ENCODE measurements at regions not wholly inside any gene's neighbourhood (a gene's known extent, or its start where the extent isn't known, plus 50 kb on each side); places are given as distances from the start of the nearest gene placed in this dataset.

GRCh38 chr4:138300616-138301015 is 58.5 kb upstream of the SLC7A11 start:
- TF ChIP-seq CTCF (IDR thresholded peaks at IDR 0.05; ENCODE audit: low read depth, low read length, poor library complexity, severe bottlenecking), result no peak
- TF ChIP-seq EZH2phosphoT487 (IDR thresholded peaks at IDR 0.05; ENCODE audit: borderline replicate concordance, low read length), result no peak

All from DOHH2 (cell line).